GM23338 (cell line): ENCODE measurements at regions not wholly inside any gene's neighbourhood (a gene's known extent, or its start where the extent isn't known, plus 50 kb on each side); places are given as distances from the start of the nearest gene placed in this dataset.

Experiments used
- CREB1 ChIP-seq: fragments of 250-450 bp; sonication (Bioruptor Pico); IDR thresholded peaks from 2 replicates; pipeline ENCODE4 v1.5.0; 2020; ENCODE audit warnings: low read depth, mild to moderate bottlenecking, moderate library complexity
- EZH2phosphoT487 ChIP-seq: fragments of 200-600 bp; sonication (generic); IDR thresholded peaks from one replicate; pipeline ENCODE4 v1.8.1; 2018; ENCODE audit warnings: antibody characterized with exemption; ENCODE audit not compliant: unreplicated experiment
- TF ChIP-seq, protein P1 (sequence below), 2 experiments: fragments of 200-600 bp in 1 of 2; sonication (generic) in 1 of 2; conservative IDR thresholded peaks; 2 replicates each; pipeline versions ENCODE4 v1.5.1 to v1.6.1; 2016 to 2017; ENCODE audit warnings: antibody characterized with exemption in 2 of 2, low read depth in 2 of 2, mild to moderate bottlenecking in 2 of 2, moderate library complexity in 1 of 2
- TF ChIP-seq, protein P2 (sequence below): IDR thresholded peaks from 2 replicates; pipeline ENCODE4 v1.6.1; 2016; ENCODE audit warnings: antibody characterized with exemption

- TF ChIP-seq, protein P1, sequence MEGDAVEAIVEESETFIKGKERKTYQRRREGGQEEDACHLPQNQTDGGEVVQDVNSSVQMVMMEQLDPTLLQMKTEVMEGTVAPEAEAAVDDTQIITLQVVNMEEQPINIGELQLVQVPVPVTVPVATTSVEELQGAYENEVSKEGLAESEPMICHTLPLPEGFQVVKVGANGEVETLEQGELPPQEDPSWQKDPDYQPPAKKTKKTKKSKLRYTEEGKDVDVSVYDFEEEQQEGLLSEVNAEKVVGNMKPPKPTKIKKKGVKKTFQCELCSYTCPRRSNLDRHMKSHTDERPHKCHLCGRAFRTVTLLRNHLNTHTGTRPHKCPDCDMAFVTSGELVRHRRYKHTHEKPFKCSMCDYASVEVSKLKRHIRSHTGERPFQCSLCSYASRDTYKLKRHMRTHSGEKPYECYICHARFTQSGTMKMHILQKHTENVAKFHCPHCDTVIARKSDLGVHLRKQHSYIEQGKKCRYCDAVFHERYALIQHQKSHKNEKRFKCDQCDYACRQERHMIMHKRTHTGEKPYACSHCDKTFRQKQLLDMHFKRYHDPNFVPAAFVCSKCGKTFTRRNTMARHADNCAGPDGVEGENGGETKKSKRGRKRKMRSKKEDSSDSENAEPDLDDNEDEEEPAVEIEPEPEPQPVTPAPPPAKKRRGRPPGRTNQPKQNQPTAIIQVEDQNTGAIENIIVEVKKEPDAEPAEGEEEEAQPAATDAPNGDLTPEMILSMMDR (conservative IDR thresholded peaks at IDR 0.05; ENCODE audit: low read depth in 2 of 2): no peak
- TF ChIP-seq EZH2phosphoT487 (no peak), CREB1 (no peak)
- TF ChIP-seq, protein P2, sequence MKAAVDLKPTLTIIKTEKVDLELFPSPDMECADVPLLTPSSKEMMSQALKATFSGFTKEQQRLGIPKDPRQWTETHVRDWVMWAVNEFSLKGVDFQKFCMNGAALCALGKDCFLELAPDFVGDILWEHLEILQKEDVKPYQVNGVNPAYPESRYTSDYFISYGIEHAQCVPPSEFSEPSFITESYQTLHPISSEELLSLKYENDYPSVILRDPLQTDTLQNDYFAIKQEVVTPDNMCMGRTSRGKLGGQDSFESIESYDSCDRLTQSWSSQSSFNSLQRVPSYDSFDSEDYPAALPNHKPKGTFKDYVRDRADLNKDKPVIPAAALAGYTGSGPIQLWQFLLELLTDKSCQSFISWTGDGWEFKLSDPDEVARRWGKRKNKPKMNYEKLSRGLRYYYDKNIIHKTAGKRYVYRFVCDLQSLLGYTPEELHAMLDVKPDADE: no peak
These were observed 87.5 kb downstream of the CH25H start for GRCh38 chr10:89119651-89120050.
